HG02973 (cell line): ENCODE measurements at regions not wholly inside any gene's neighbourhood (a gene's known extent, or its start where the extent isn't known, plus 50 kb on each side); places are given as distances from the start of the nearest gene placed in this dataset.
"Not testable (repeated sequence)": the region's sequence is repeated elsewhere in the genome, so short reads cannot be mapped to it uniquely, and the experiment has no call there.

Experiments used
- ATAC-seq: cut with Tn5 transposase; IDR thresholded peaks from one replicate; pipeline ENCODE4 v1.9.1; 2021; ENCODE audit warnings: moderate library complexity; ENCODE audit not compliant: unreplicated experiment

DNA sequence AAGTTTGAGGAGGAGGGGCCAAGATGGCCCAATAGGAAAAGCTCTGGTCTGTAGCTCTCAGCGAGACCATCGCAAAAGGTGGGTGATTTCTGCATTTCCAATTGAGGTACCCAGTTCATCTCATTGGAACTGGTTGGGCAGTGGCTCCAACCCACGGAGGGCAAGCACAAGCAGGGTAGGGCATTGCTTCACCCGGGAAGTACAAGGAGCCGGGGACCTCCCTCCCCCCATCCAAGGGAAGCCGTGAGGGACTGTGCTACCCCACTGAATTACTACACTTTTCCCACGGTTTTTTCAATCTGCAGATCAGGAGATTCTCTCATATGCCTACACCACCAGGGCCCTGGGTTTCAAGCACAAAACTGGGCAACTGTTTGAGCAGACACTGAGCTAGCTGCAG, 58.0 kb upstream of the EFCAB3 start:
- ATAC-seq = no peak

DNA sequence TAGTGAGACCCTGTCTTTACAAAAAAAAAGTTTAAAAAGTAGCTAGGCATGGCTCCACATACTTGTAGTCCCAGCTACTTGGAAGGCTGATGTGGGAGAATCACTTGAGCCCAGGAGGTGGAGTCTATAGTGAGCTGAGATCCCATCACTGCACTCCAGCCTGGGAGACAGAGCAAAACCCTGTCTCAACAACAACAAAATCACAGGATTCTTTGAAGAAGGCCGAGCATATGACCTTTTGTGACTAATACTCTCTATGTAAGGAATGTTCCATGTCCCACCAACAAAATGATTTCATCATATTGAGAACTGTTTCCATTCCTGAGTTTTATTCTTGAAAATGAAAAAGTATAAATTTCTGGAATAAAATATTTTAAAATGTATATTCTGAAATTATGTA, 58.9 kb upstream of the EFCAB3 start:
- no peak for ATAC-seq

DNA sequence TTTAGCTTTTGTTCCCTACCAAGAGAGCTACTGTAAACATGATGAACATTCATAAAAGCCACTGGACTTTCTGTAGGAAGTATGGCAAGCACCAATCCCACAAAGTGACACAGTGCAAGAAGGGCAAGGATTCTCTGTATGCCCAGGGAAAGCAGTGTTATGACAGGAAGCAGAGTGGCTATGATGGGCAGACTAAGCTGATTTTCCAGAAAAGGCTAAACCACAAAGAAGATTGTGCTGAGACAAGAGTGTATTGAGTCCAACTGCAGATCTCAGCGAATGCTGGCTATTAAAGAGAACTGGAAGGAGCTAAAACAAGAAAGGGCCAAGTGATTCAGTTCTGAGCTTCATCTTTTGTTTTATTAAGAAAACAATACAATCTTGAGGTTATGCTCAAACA, 60.5 kb upstream of the EFCAB3 start:
- ATAC-seq = no peak

DNA sequence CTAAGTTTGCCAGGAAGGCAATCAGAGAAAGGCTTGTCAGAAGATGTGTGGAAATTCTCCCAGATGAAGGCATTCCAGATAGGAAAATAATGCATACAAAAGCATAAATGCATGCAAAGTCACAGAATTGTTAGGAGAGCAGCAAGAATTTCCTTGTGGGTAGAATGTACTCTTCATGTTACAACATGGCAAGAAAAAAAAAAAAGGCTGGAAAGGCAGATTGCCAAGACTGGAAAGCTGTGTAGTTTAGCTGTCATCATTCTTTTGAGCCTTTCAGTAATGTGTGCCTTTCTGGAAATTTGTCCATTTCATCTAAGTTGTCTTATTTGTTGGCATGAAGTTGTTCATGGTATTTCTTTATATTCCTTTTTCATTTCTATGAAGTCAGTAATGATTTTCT, 71.0 kb upstream of the EFCAB3 start:
- ATAC-seq = no peak

DNA sequence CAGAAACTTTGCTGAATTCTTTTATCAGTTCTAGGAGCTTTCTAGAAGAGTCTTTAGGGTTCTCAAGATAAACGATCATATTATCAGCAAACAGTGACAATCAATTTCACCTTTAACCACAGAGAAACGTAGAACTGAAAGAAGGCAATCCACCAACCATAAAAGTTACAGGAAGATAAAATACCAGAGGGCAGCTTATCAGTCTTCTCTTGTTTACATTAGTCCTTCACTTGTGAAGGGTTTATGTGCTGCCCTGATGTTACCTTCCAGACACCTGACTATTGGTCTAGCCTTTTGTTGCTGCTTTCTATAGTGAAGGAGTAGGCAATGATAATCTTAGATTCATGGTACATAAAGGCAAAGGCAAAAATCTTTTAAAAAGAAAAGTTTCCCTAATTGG, 73.2 kb upstream of the EFCAB3 start:
- ATAC-seq = no peak

DNA sequence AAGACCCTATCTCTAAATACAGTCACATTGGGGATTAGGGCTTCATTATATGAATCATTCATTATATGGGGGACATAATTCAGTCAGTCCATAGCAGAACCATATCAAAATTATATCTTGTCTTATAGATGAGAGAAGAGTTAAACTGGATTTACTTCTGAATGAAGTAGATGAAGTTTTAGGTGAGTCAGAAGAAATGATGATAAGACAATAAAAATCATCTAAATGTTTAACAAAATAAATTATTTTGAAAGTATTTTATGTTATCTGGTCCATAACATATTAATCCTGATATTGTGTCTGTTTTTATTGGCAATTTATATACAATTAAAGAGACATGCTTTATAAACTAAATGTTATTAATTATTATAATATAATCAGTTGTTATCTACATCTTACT, 76.9 kb upstream of the EFCAB3 start:
- no peak for ATAC-seq

DNA sequence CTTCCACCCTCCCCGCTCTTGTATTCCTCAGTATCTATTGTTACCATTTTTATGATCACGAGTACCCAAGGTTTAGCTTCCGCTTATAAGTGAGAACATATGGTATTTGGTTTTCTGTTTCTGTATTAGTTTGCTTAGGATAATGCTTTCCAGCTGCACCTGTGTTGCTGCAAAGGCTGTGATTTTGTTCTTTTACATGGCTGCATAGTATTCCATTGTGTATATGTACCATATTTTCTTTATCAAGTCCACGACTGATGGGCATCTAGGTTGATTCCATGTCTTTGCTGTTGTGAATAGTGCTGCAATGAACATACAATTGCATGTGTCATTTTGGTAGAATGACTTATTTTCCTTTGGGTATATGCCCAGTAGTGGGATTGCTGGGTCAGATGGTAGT, 79.7 kb upstream of the EFCAB3 start:
- no peak for ATAC-seq

DNA sequence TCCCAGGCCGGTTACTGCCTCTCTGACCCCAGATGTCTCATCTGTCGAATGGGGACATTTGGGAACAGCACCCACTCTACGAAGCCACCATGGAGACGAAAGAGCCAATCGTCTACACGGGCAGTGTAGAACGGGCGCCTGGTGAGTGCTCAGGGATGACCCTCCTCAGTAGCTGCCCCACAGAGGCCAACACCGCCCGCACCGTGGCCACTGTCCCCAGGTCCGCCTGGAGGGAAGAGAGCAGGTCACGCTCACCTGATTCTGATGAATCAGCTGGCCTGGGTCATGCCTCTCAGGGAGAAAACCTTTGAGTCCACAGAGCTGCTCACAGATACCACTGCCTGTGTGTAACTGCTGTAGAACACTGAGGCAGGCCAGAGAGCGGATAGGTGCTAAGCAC, 105.1 kb upstream of the EFCAB3 start:
- not testable (repeated sequence) for ATAC-seq

DNA sequence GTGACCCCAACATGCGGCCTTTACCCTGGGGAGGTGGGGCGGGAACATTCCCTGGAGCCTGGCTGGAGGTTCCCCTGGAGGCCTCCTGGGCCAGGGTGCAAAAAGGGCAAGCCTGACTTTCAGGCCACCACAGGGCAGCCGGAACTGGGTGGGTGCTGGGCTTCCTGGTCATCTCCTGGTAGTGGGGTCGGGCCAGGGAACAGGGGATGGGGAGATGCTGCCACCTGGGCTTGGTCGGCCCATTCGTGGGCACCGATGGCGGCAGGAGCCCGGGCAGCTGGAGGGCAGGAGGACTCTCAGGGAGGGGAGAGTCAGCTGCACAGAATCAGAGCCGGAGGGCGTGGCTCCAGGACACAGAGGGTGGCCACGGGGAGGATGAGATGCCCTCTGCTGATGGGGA, 112.0 kb upstream of the EFCAB3 start:
- ATAC-seq = not testable (repeated sequence)

DNA sequence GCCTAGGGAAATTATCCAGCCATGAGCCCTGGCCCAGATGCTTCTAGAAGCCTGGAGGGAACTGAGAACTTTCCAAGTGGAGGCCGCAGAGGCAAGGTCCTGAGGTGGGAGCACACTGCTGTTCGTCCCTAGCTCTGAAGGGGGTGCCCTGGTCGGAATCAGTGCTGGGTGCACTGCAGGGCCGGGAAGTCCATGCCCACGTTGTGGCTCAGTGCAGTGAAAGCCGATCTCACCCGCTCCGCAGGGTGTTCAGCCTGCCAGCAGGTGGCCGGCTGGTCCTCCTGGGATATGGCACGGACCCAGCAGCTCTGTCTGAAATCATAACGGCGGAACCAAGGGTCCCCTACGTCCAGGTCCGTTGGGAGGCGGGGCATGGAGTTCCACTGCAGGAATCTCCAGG, 115.4 kb upstream of the EFCAB3 start:
- ATAC-seq = not testable (repeated sequence)

DNA sequence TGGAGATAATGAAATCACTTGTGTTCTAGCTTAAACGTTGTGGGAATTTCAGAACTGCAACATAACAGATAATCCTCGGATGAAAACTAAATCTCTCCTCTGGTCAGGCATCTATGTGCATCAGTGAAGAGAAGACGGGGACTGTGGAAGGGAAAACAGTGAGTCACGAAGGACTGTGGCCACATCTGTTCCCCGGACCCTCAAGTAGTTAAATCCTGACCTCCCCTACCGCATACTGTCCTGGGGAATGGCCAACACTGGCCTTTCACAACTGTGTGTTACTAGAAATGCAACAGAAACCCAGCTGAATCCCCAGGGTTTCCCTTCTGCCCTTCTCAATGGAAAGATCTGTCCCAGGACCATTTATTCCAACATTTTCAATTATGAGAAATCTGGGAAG, 124.6 kb upstream of the EFCAB3 start:
- ATAC-seq = not testable (repeated sequence)

DNA sequence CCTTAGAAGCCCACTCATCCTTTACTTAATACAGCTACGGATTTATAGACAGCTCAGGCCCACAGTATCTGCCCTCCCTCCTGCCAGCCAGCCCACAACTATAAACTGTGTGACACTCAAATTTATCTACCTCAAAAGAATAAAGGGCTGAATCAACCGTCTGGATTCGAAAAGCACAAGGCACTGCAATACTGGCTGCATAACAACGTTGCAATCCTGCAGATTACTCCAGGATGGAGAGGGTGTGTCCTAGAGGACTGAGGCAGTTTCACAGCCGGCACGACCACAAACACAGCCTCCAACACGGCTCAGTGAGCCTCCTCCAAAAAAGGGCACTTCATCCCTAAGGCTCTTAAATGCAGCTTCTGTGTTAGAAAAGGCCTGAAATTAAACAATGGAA, 138.3 kb upstream of the EFCAB3 start:
- ATAC-seq = not testable (repeated sequence)

DNA sequence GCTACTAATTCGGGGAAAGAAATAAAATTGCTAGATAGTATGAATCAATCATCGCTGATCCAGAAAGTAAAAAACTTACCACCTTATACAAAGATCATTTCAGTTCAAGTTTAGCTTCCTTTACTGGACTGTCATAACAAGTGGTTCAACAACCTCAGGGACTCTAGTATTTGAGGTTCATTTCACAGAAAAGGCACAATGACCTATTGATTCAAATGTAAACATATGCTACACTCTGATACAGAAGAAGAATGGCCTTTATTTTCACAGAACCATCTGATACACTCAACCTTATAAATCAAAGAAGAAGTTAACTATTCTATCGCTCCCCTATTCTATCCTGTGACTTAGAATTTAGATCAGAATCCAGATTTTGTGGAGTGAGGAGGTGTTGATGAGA, 140.8 kb upstream of the EFCAB3 start:
- not testable (repeated sequence) for ATAC-seq

DNA sequence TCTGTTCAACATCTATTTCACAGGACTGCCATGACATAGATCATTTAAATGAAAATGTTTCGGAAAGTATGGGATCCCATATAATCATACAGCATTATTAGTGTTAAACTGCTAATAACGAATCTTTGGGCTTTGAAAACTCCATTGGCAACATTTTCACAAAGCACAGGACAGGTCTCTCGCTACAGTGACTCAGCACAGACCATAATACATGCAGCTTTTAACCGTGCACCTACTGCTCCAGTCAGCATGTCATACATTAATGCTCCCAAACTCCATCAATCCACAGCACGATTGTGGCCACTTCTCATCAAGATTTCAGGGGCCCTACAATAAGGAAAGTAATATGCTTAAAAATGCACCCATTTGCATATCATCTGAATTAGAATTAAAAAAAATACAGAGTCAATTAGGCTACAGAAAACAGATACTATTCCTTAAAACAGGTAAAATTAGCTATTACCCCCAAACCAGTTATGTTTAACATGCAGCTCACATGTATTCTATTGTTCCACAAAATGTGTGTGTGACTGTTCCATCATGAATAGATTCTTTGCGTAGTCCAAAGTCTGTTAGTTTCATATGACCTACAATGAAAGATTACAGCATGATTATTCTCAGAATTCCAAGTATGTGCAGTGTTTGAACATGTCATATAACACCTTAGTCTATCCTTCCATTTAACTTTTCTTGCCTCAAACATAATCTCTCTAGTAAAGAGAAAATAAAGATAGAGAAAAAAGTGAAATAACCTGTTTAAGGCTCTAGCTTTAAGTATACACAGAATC, 141.6 kb upstream of the EFCAB3 start:
- ATAC-seq = not testable (repeated sequence)

DNA sequence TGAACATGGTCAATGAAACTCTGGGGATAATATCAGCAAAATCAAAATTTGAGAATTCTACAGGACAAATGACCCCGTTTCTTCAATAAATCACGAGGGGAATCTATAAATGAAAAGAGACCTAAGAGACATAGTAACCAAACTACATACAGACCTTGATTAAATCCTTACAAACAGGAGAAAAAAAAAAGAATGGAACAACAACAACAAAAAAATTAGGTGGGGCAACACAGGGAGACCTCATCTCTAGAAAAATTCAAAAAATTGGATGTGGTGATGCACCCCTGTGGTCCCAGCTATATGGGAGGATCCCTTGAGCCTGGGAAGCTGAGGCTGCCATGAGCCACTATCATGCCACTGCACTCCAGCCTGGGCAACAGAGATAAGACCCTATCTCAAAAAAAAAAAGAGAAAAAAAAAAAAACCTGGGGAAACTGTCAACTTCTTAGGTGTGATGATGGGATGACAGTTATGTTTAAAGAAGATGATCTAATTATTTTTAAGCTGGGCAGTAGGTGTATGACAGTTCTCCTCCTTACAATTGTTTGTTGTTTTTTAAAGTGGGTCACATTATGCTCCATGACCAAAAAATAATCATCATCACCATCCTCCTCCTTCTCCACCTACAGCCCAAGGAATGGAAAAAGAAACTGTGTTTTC, 146.4 kb upstream of the EFCAB3 start:
- ATAC-seq = not testable (repeated sequence)

DNA sequence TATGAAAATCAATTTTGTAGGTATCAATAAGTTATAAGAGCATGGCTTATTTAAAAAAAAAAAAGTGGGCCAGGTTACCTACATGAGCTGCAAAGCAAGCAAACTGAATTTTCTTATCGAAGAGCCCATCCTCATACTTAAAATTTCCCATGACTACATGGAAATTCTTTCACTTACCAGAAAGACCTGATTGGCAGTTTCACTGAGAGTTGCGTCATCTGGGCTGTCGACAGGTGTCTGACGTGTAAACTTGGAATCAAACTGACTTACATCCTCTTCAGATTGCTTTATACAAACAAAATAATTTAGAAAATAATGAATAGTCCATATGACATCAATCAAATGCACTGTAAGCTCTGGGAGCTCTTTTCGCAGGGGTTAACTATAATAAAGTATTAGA, 149.1 kb upstream of the EFCAB3 start:
- not testable (repeated sequence) for ATAC-seq

DNA sequence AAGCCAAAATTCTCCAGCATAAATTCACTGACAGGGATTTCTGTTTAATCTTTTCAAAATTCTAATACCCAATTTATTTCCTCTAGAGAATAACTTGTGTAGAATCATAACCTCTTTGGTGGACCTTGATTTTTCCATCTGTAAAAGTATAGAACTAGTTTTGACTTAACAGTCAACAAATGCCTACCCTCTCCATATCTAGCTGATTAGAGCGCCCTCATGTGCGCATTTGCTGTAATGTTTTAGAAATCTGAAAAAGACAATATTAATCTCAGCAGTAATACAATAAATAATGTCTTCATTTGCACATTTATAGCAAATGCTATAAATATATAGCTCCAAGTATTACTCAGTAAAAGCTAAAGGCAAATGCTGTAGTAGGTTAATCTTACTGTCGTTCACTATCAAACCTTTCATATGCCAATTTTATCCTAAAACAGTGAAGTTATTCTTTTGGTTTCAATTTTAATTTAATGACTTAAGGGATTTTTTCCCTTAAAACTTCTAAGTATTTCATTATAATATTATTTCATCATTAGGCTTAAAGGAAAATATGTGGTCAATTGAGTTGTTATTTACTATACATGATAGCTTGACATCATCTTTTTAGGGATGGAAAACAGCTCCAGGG, 153.6 kb upstream of the EFCAB3 start:
- ATAC-seq = not testable (repeated sequence)

DNA sequence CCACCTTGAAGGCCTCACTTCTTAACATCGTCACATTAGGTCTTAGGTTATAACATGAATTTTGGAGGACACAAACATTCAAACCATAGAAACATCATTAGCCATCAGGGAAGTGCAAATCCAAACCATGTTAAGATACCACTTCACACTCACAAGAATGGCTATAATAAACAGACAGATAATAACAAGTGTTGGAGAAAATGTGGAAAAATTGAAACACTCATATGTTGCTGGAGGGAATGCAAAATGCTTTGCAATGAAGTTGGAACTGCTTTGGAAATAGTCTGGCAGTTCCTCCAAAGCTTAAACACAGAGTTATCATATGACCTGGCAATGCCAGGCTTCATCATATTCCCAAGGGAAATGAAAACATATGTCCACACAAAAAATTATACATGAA, 156.8 kb upstream of the EFCAB3 start:
- ATAC-seq = not testable (repeated sequence)

DNA sequence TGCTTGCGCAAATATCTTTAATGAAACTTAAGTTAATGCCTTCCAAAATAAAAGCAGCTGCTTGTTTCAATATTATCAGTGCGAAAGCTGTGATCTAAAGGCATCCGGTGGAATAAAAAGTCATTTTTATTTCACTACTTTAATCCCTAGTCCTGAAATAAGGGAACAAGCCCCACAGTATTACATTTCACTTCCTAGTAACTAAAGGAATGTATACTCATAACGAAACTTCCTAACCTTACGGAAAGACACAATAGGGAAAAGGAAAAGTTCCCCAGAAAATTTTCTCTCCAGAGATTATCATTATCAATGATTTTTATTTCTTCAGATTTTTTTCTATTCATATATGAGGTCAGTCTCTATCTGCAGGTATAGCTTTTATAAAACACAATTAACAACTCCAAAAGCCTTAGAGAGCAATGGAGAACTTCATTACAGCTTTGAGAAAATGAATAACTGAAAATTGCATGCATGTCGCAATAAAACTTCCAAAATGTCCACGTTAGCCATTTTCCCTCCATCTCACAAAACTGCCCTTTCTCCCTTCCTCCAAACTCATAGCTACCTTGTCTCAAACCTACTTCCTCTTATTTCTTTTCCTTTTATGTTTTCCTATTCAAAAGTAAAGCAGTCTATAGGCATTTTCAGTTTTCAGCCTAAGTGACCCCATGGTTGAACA, 154.3 kb upstream of the MED13 start:
- ATAC-seq = no peak

DNA sequence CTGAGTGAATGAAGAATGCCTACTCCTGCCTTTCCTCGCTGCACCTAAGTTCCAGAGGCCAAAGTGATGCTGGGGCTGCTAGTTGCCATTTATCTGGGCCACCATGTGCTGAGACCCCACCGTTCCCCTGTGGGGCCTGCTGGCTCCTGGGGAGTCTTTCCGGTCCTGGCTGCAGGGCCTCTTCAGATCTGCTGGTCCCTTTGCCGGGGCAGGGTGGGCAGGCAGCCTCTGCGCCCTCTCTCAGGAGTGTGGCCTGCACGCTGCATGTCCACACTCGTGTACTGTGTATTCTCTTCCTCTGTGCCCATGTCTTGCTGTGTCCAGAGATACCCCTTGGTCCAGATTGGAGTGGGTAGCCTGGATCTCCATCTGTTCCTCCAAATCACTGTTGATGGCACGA, 151.8 kb upstream of the MED13 start:
- no peak for ATAC-seq

DNA sequence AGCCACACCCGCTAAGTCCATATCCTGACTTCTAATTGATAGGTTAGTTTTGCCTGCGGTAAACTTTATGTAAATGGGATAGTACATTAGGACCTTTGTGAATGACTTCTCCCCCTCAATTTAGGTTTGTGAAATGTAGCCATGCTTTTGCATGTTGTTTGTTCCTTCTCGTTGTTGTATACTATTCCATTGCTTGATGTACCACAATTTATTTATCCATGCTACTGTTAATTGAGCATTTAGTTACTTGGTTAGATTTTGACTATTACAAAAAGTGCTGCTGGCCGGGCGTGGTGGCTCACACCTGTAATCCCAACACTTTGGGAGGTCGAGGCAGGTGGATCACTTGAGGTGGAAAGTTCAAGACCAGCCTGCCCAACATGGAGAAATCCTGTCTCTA, 150.8 kb upstream of the MED13 start:
- not testable (repeated sequence) for ATAC-seq

DNA sequence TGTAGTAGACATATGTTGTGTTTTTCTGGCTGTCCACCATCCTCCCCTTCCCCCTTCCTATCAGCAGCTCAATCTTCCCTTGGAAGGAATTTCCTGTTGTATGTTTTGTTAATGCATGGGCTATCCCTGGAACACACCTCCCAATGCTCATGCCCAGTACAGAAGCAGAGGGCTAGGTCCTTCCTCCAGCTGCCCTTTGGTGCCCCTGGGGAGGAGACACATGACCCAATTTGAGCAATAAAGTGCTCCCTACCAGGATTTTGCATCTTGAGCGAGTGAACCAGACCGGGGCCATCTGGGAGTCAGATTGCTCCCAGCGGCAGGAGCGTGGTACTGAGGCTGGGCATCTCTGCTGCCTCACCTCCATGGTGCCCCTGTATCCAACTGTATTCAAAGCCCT, 141.5 kb upstream of the MED13 start:
- no peak for ATAC-seq
